ENCODE measurements at regions not wholly inside any gene's neighbourhood (a gene's known extent, or its start where the extent isn't known, plus 50 kb on each side); places are given as distances from the start of the nearest gene placed in this dataset.

DNA sequence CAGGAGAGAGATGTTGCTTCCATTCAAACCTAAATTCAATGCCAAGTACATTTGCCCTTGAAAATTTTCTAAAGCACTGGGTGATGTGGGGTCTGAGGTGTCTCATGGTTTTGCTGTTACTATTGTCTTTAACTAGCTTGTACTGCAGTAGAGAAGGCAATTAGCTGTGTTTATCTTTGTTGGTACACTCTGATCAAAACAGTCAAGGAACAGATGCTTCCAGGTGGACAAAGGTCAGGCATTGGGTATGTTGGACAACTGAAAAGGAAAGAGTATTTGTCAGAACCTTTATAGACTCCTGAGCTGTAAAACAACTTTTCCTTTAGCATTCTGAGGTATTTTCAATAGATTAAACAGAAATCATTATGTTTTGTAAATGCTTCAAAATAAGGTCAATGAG is 2228.7 kb upstream of the WWC1 start:
- H4K20me1 ChIP-seq (ENCODE audit: control insufficient read depth, insufficient read depth): no peaks in the 10 kb centered on the region
- ATAC-seq: no peak
- DNase-seq (ENCODE audit: low read depth, low spot score): no peak
- H3K9me3 ChIP-seq (replicated peaks; ENCODE audit: control insufficient read depth, insufficient read depth, low read length): no peaks in the 10 kb centered on the region
- no peak for FAIRE-seq
- H3K27ac ChIP-seq (ENCODE audit: control insufficient read depth, insufficient read depth): no peak overlapping the region
- H3K4me1 ChIP-seq (ENCODE audit: control insufficient read depth, insufficient read depth, low read length): no peaks in the 10 kb centered on the region
- TF ChIP-seq NRF1 (conservative IDR thresholded peaks at IDR 0.05; ENCODE audit: low read depth, low read length) (no peak), BMI1 (IDR thresholded peaks at IDR 0.05; ENCODE audit: borderline replicate concordance) (no peak)
- TF ChIP-seq, protein P1, sequence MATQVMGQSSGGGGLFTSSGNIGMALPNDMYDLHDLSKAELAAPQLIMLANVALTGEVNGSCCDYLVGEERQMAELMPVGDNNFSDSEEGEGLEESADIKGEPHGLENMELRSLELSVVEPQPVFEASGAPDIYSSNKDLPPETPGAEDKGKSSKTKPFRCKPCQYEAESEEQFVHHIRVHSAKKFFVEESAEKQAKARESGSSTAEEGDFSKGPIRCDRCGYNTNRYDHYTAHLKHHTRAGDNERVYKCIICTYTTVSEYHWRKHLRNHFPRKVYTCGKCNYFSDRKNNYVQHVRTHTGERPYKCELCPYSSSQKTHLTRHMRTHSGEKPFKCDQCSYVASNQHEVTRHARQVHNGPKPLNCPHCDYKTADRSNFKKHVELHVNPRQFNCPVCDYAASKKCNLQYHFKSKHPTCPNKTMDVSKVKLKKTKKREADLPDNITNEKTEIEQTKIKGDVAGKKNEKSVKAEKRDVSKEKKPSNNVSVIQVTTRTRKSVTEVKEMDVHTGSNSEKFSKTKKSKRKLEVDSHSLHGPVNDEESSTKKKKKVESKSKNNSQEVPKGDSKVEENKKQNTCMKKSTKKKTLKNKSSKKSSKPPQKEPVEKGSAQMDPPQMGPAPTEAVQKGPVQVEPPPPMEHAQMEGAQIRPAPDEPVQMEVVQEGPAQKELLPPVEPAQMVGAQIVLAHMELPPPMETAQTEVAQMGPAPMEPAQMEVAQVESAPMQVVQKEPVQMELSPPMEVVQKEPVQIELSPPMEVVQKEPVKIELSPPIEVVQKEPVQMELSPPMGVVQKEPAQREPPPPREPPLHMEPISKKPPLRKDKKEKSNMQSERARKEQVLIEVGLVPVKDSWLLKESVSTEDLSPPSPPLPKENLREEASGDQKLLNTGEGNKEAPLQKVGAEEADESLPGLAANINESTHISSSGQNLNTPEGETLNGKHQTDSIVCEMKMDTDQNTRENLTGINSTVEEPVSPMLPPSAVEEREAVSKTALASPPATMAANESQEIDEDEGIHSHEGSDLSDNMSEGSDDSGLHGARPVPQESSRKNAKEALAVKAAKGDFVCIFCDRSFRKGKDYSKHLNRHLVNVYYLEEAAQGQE (IDR thresholded peaks at IDR 0.05; ENCODE audit: low read depth, low read length): no peak
- intact Hi-C loops (cut with micrococcal nuclease; ENCODE audit: unreplicated experiment): no loop called here
- no peak overlapping the region for H2AFZ ChIP-seq (ENCODE audit: control insufficient read depth, low read depth, low read length)
- H3K4me3 ChIP-seq: no peak overlapping the region
- ChIA-PET RAD21 (ENCODE audit: unreplicated experiment) (no interaction called here), SMC1A (ENCODE audit: uncharacterized antibody, unreplicated experiment) (interaction anchor here (0.6 to 1.0 kb wide), 2 partner anchors 12 to 729 kb away, joined by 3 read pairs; no protein-coding TSS in a partner anchor), POLR2A (no interaction called here), CTCF (no interaction called here)
- in situ Hi-C loops (cut with MboI): no loop called here
- no peak overlapping the region for H3K9ac ChIP-seq (ENCODE audit: control insufficient read depth, insufficient read depth, low read length)
- no peaks in the 10 kb centered on the region for H3K79me2 ChIP-seq (ENCODE audit: control insufficient read depth, insufficient read depth, low read length)
- no peak overlapping the region for H3K4me2 ChIP-seq (ENCODE audit: control insufficient read depth, insufficient read depth)
- BruUV-seq (replicated peaks): no TSS peak
- no peaks in the 10 kb centered on the region for H3K27me3 ChIP-seq (replicated peaks in 1 of 2; ENCODE audit: control insufficient read depth in 2 of 2, insufficient read depth in 2 of 2, low read length in 1 of 2)
- H3K36me3 ChIP-seq (ENCODE audit: control insufficient read depth in 2 of 2, insufficient read depth in 2 of 2, low read length in 1 of 2): no peaks in the 10 kb centered on the region

DNA sequence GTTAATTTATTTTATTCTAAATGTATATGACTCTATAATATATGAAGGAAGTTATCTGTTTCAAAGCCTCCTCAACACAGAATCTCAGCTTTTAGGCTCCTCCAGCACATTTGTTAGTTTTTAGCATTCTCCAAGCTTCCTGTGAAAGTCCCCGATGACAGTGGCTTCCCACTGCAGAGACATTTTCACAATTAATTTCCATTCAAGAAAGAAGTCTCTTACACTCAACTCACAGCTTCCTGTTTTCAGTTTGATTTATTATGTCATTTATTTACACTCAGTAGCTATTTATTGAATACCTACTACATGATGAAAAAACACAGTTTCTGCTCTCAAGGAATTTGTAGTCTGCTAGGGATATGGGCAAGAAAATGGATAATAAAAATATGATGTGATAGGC is 2228.2 kb upstream of the WWC1 start:
- no peak overlapping the region for H3K4me2 ChIP-seq (ENCODE audit: control insufficient read depth, insufficient read depth)
- no peaks in the 10 kb centered on the region for H3K27me3 ChIP-seq (replicated peaks in 1 of 2; ENCODE audit: control insufficient read depth in 2 of 2, insufficient read depth in 2 of 2, low read length in 1 of 2)
- H3K4me1 ChIP-seq (ENCODE audit: control insufficient read depth, insufficient read depth, low read length): no peaks in the 10 kb centered on the region
- no peak overlapping the region for H3K4me3 ChIP-seq
- ChIA-PET POLR2A (no interaction called here), CTCF (no interaction called here), SMC1A (ENCODE audit: uncharacterized antibody, unreplicated experiment) (interaction anchor here (0.6 to 1.0 kb wide), 2 partner anchors 11 to 728 kb away, joined by 3 read pairs; no protein-coding TSS in a partner anchor), RAD21 (ENCODE audit: unreplicated experiment) (no interaction called here)
- no peaks in the 10 kb centered on the region for H4K20me1 ChIP-seq (ENCODE audit: control insufficient read depth, insufficient read depth)
- FAIRE-seq (no peak), ATAC-seq (no peak), DNase-seq (ENCODE audit: low read depth, low spot score) (no peak)
- no peak overlapping the region for H3K9ac ChIP-seq (ENCODE audit: control insufficient read depth, insufficient read depth, low read length)
- in situ Hi-C loops (cut with MboI): no loop called here
- H3K79me2 ChIP-seq (ENCODE audit: control insufficient read depth, insufficient read depth, low read length): no peaks in the 10 kb centered on the region
- no TSS peak for BruUV-seq (replicated peaks)
- 0% methylated on average over 1 of the region's 1 CpG for WGBS (ENCODE audit: insufficient coverage, insufficient replicate concordance, low lambda C conversion rate, missing lambda C conversion rate)
- H3K36me3 ChIP-seq (ENCODE audit: control insufficient read depth in 2 of 2, insufficient read depth in 2 of 2, low read length in 1 of 2): no peaks in the 10 kb centered on the region
- no peak overlapping the region for H3K27ac ChIP-seq (ENCODE audit: control insufficient read depth, insufficient read depth)
- H2AFZ ChIP-seq (ENCODE audit: control insufficient read depth, low read depth, low read length): no peak overlapping the region
- intact Hi-C loops (cut with micrococcal nuclease; ENCODE audit: unreplicated experiment): no loop called here
- H3K9me3 ChIP-seq (replicated peaks; ENCODE audit: control insufficient read depth, insufficient read depth, low read length): no peaks in the 10 kb centered on the region
- TF ChIP-seq, protein P2, sequence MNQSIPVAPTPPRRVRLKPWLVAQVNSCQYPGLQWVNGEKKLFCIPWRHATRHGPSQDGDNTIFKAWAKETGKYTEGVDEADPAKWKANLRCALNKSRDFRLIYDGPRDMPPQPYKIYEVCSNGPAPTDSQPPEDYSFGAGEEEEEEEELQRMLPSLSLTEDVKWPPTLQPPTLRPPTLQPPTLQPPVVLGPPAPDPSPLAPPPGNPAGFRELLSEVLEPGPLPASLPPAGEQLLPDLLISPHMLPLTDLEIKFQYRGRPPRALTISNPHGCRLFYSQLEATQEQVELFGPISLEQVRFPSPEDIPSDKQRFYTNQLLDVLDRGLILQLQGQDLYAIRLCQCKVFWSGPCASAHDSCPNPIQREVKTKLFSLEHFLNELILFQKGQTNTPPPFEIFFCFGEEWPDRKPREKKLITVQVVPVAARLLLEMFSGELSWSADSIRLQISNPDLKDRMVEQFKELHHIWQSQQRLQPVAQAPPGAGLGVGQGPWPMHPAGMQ (IDR thresholded peaks at IDR 0.05; ENCODE audit: borderline replicate concordance): no peak
- TF ChIP-seq NFXL1 (IDR thresholded peaks at IDR 0.05; ENCODE audit: borderline replicate concordance) (no peak), EZH2 (IDR thresholded peaks at IDR 0.05; ENCODE audit: borderline replicate concordance, control insufficient read depth, low read depth, low read length) (no peak), SIN3A (IDR thresholded peaks at IDR 0.05; ENCODE audit: low read depth, low read length) (no peak), TCF7 (IDR thresholded peaks at IDR 0.05; ENCODE audit: borderline replicate concordance) (no peak), YY1 (IDR thresholded peaks at IDR 0.05; ENCODE audit: low read depth, low read length) (no peak), SMAD1 (IDR thresholded peaks at IDR 0.05; ENCODE audit: low read depth, partially characterized antibody) (no peak), SREBF2 (IDR thresholded peaks at IDR 0.05; ENCODE audit: low read length) (no peak), TARDBP (IDR thresholded peaks at IDR 0.05; ENCODE audit: borderline replicate concordance) (no peak), SIX5 (IDR thresholded peaks at IDR 0.05; ENCODE audit: low read depth, low read length, severe bottlenecking) (no peak), CHD4 (IDR thresholded peaks at IDR 0.05) (no peak)

All from GM12878 (cell line).